HG03442 (cell line): ENCODE measurements at regions not wholly inside any gene's neighbourhood (a gene's known extent, or its start where the extent isn't known, plus 50 kb on each side); places are given as distances from the start of the nearest gene placed in this dataset.
"Not testable (repeated sequence)": the region's sequence is repeated elsewhere in the genome, so short reads cannot be mapped to it uniquely, and the experiment has no call there.

ENCODE experiments used
- ATAC-seq: cut with Tn5 transposase; IDR thresholded peaks from one replicate; pipeline ENCODE4 v1.9.1; 2021; ENCODE audit warnings: mild to moderate bottlenecking, moderate library complexity; ENCODE audit not compliant: unreplicated experiment

- ATAC-seq: no peak
Measured at GRCh38 chr3:36175916-36176461, 204.3 kb upstream of the STAC start.

GRCh38 chr3:36178018-36178417 is 202.3 kb upstream of the STAC start:
- no peak for ATAC-seq

- ATAC-seq: no peak
Measured at GRCh38 chr3:36182024-36182423, 198.3 kb upstream of the STAC start.

GRCh38 chr3:36187197-36187596 is 193.1 kb upstream of the STAC start:
- ATAC-seq: not testable (repeated sequence)

GRCh38 chr3:36192901-36193300 is 187.4 kb upstream of the STAC start:
- ATAC-seq: no peak

GRCh38 chr3:36193448-36193847 is 186.9 kb upstream of the STAC start:
- no peak for ATAC-seq

- ATAC-seq: no peak
Measured at GRCh38 chr3:36196058-36196457, 184.2 kb upstream of the STAC start.

- no peak for ATAC-seq
Measured at GRCh38 chr3:36197151-36197550, 183.2 kb upstream of the STAC start.

GRCh38 chr3:36201546-36201945 is 178.8 kb upstream of the STAC start:
- ATAC-seq: no peak

- ATAC-seq: no peak
Measured at GRCh38 chr3:36206956-36207580, 173.2 kb upstream of the STAC start.

GRCh38 chr3:36210840-36211651 is 169.3 kb upstream of the STAC start:
- no peak for ATAC-seq

- ATAC-seq: no peak
Measured at GRCh38 chr3:36211652-36211999, 168.7 kb upstream of the STAC start.

GRCh38 chr3:36212251-36212650 is 168.1 kb upstream of the STAC start:
- no peak for ATAC-seq

GRCh38 chr3:36214460-36214859 is 165.8 kb upstream of the STAC start:
- ATAC-seq: no peak

GRCh38 chr3:36215241-36215640 is 165.1 kb upstream of the STAC start:
- no peak for ATAC-seq

GRCh38 chr3:36219398-36219797 is 160.9 kb upstream of the STAC start:
- no peak for ATAC-seq

- no peak for ATAC-seq
Measured at GRCh38 chr3:36220173-36220572, 160.1 kb upstream of the STAC start.

- ATAC-seq: no peak
Measured at GRCh38 chr3:36221975-36222374, 158.3 kb upstream of the STAC start.

- no peak for ATAC-seq
Measured at GRCh38 chr3:36227980-36228379, 152.3 kb upstream of the STAC start.

GRCh38 chr3:36229496-36229895 is 150.8 kb upstream of the STAC start:
- ATAC-seq: no peak

- no peak for ATAC-seq
Measured at GRCh38 chr3:36232797-36233489, 147.4 kb upstream of the STAC start.

- no peak for ATAC-seq
Measured at GRCh38 chr3:36244728-36245127, 135.6 kb upstream of the STAC start.
